Endothelial cell of umbilical vein (primary cell): ENCODE measurements at regions not wholly inside any gene's neighbourhood (a gene's known extent, or its start where the extent isn't known, plus 50 kb on each side); places are given as distances from the start of the nearest gene placed in this dataset.

ENCODE experiments used
- BruUV-seq: library from RNA; stranded (reverse); fragments of 400-500 nt; replicated peaks from 2 replicates; lab custom pipeline; 2021; lab: Mats Ljungman, UMichigan
- CTCF ChIA-PET: fragments of 300-600, 350-600 bp; sonication (Branson Sonifier 250); formaldehyde crosslinking; loops from one replicate; lab custom pipeline; 2021; ENCODE audit warnings: antibody characterized with exemption, inconsistent platforms; lab: Charles Lee
- POLR2A ChIA-PET: fragments of 300-600, 350-600 bp; sonication (Branson Sonifier 250); formaldehyde crosslinking; loops from one replicate; lab custom pipeline; 2021; ENCODE audit warnings: antibody characterized with exemption, inconsistent platforms; lab: Charles Lee
- DNase-seq: peaks from one replicate; pipeline ENCODE4 v3.0.0-alpha.2; 2011; ENCODE audit warnings: low read depth, low spot score
- FAIRE-seq: peaks from 2 replicates; lab custom pipeline; 2011; peaks lifted over from hg19 to GRCh38; lab: Jason Lieb, UNC
- H2AFZ ChIP-seq: 2 replicates; pipeline ENCODE4 v1.6.0; 2012; ENCODE audit warnings: low read depth, low read length, control low read depth, inconsistent platforms
- H3K27ac ChIP-seq: 2 replicates; pipeline ENCODE4 v1.5.1; 2011; ENCODE audit warnings: low read depth, mild to moderate bottlenecking, control low read depth, low read length, moderate library complexity; ENCODE audit not compliant: insufficient read depth
- H3K27me3 ChIP-seq, 2 experiments: 2 replicates each; pipeline versions ENCODE4 v1.6.0 to v1.6.1; 2011; ENCODE audit warnings: low read length in 2 of 2, mixed read lengths in 1 of 2; ENCODE audit not compliant: control insufficient read depth in 2 of 2, insufficient read depth in 2 of 2
- H3K36me3 ChIP-seq, 2 experiments: 2 replicates in 1 of 2; 3 replicates in 1 of 2; pipeline ENCODE4 v1.5.1; 2011; ENCODE audit warnings: low read length in 2 of 2, mild to moderate bottlenecking in 1 of 2, moderate library complexity in 1 of 2; ENCODE audit not compliant: control insufficient read depth in 2 of 2, insufficient read depth in 2 of 2; ENCODE audit errors: extremely low read depth in 1 of 2
- H3K4me1 ChIP-seq: 3 replicates; pipeline ENCODE4 v1.5.1; 2011; ENCODE audit warnings: mild to moderate bottlenecking, low read length; ENCODE audit not compliant: control insufficient read depth, insufficient read depth; ENCODE audit errors: extremely low read depth
- H3K4me2 ChIP-seq: 2 replicates; pipeline ENCODE4 v1.6.1; 2011; ENCODE audit warnings: low read length, control low read depth, mixed read lengths; ENCODE audit not compliant: insufficient read depth
- H3K4me3 ChIP-seq, 3 experiments: fragments of 200-600 bp in 1 of 3; sonication (generic), shearing (Covaris generic) in 1 of 3; replicated peaks in 1 of 3; 2 replicates each; pipeline ENCODE4 v1.5.1; 2011 to 2016; ENCODE audit warnings: control low read depth in 3 of 3, low read length in 3 of 3, mild to moderate bottlenecking in 2 of 3, inconsistent platforms in 1 of 3, low read depth in 1 of 3, moderate library complexity in 1 of 3; ENCODE audit not compliant: insufficient read depth in 1 of 3
- H3K79me2 ChIP-seq: 2 replicates; pipeline ENCODE4 v1.6.0; 2012; ENCODE audit warnings: low read length, inconsistent platforms; ENCODE audit not compliant: control insufficient read depth, insufficient read depth
- H3K9ac ChIP-seq: replicated peaks from 2 replicates; pipeline ENCODE3; 2011; ENCODE audit warnings: low read length, control low read depth; ENCODE audit not compliant: insufficient read depth; ENCODE audit errors: extremely low read depth
- H3K9me1 ChIP-seq: replicated peaks from 3 replicates; pipeline ENCODE4 v1.6.0; 2011; ENCODE audit warnings: mild to moderate bottlenecking, low read length; ENCODE audit not compliant: control insufficient read depth, insufficient read depth; ENCODE audit errors: extremely low read depth
- H3K9me3 ChIP-seq: replicated peaks from 2 replicates; pipeline ENCODE4 v1.5.1; 2012; ENCODE audit warnings: low read length, inconsistent platforms; ENCODE audit not compliant: control insufficient read depth, insufficient read depth
- H4K20me1 ChIP-seq: replicated peaks from 2 replicates; pipeline ENCODE3; 2011; ENCODE audit warnings: mild to moderate bottlenecking, low read length; ENCODE audit not compliant: control insufficient read depth, insufficient read depth; ENCODE audit errors: extremely low read depth
- EZH2 ChIP-seq: IDR thresholded peaks from 2 replicates; pipeline ENCODE4 v1.6.1; 2012; ENCODE audit warnings: borderline replicate concordance, low read depth, mild to moderate bottlenecking, moderate library complexity, low read length, inconsistent platforms; ENCODE audit not compliant: severe bottlenecking
- FOS ChIP-seq: IDR thresholded peaks from 2 replicates; pipeline ENCODE4 v1.6.1; 2011; ENCODE audit warnings: mild to moderate bottlenecking, low read length, moderate library complexity, borderline replicate concordance; ENCODE audit not compliant: insufficient read depth
- GATA2 ChIP-seq: IDR thresholded peaks from 2 replicates; pipeline ENCODE4 v1.7.0; 2011; ENCODE audit warnings: low read depth, mild to moderate bottlenecking, moderate library complexity, mixed read lengths, low read length; ENCODE audit not compliant: insufficient read length, insufficient read depth
- JUN ChIP-seq: IDR thresholded peaks from 2 replicates; pipeline ENCODE4 v1.6.1; 2011; ENCODE audit warnings: borderline replicate concordance, low read depth; ENCODE audit not compliant: insufficient read length, insufficient read depth
- MYC ChIP-seq: IDR thresholded peaks from one replicate; pipeline ENCODE4 v1.6.1; 2011; ENCODE audit warnings: mild to moderate bottlenecking, low read depth, low read length
- POLR2A ChIP-seq: IDR thresholded peaks from 2 replicates; pipeline ENCODE4 v1.6.1; 2012; ENCODE audit warnings: low read depth, mild to moderate bottlenecking, control low read depth, low read length
- POLR2AphosphoS5 ChIP-seq: IDR thresholded peaks from 2 replicates; pipeline ENCODE4 v1.6.1; 2012; ENCODE audit warnings: low read depth, mild to moderate bottlenecking, control low read depth, low read length, moderate library complexity; ENCODE audit not compliant: insufficient read depth
- dilution Hi-C: fragments of 300-500 bp; cut with MboI; formaldehyde crosslinking; loops from one replicate; pipeline ENCODE4 v1.15.0; 2019; ENCODE audit warnings: low sequenced_read_pairs; ENCODE audit not compliant: extremely low pct_ligation_motif_present
- intact Hi-C: fragments of 100-400 bp; cut with micrococcal nuclease; formaldehyde crosslinking; loops from one replicate; pipeline ENCODE4 v1.10.0; 2022
- TF ChIP-seq, protein P1 (sequence below): IDR thresholded peaks from 2 replicates; pipeline ENCODE4 v1.6.1; 2011; ENCODE audit not compliant: insufficient read depth, insufficient read length
- TF ChIP-seq, protein P2 (sequence below), 2 donors: IDR thresholded peaks; 1 replicate in 1 of 2; 2 replicates in 1 of 2; pipeline ENCODE4 v1.5.1; 2011; ENCODE audit warnings: low read length in 2 of 2, mild to moderate bottlenecking in 2 of 2, moderate library complexity in 2 of 2, control low read depth in 1 of 2, inconsistent platforms in 1 of 2, low read depth in 1 of 2; ENCODE audit not compliant: insufficient read depth in 1 of 2; ENCODE audit errors: extremely low read depth in 1 of 2

GRCh38 chr2:223155956-223156355, 104.0 kb downstream of the KCNE4 start:
- DNase-seq (no peak), FAIRE-seq (no peak)
- Histone ChIP-seq H3K9me3 (no peaks in the 10 kb centered on the region), H3K36me3 (no peaks in the 10 kb centered on the region), H3K4me3 (no peak overlapping the region), H3K79me2 (no peaks in the 10 kb centered on the region), H4K20me1 (no peaks in the 10 kb centered on the region), H3K27ac (no peak overlapping the region), H2AFZ (no peak overlapping the region), H3K4me1 (no peaks in the 10 kb centered on the region), H3K9ac (no peak overlapping the region), H3K9me1 (no peaks in the 10 kb centered on the region), H3K4me2 (no peak overlapping the region), H3K27me3 (no peaks in the 10 kb centered on the region)
- CTCF ChIA-PET: no interaction called here
- TF ChIP-seq, protein P1, sequence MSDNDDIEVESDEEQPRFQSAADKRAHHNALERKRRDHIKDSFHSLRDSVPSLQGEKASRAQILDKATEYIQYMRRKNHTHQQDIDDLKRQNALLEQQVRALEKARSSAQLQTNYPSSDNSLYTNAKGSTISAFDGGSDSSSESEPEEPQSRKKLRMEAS: no peak
- TF ChIP-seq GATA2 (no peak), JUN (no peak), EZH2 (no peak), MYC (no peak), POLR2AphosphoS5 (no peak), POLR2A (no peak), FOS (no peak)
- TF ChIP-seq, protein P2, sequence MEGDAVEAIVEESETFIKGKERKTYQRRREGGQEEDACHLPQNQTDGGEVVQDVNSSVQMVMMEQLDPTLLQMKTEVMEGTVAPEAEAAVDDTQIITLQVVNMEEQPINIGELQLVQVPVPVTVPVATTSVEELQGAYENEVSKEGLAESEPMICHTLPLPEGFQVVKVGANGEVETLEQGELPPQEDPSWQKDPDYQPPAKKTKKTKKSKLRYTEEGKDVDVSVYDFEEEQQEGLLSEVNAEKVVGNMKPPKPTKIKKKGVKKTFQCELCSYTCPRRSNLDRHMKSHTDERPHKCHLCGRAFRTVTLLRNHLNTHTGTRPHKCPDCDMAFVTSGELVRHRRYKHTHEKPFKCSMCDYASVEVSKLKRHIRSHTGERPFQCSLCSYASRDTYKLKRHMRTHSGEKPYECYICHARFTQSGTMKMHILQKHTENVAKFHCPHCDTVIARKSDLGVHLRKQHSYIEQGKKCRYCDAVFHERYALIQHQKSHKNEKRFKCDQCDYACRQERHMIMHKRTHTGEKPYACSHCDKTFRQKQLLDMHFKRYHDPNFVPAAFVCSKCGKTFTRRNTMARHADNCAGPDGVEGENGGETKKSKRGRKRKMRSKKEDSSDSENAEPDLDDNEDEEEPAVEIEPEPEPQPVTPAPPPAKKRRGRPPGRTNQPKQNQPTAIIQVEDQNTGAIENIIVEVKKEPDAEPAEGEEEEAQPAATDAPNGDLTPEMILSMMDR (IDR thresholded peaks at IDR 0.05; ENCODE audit: extremely low read depth in 1 of 2, insufficient read depth in 1 of 2, low read depth in 1 of 2, low read length in 2 of 2): no peak
- POLR2A ChIA-PET: no interaction called here
- BruUV-seq: no TSS peak
- dilution Hi-C loops (no loop called here), intact Hi-C loops (no loop called here)
